ENCODE measurements at regions not wholly inside any gene's neighbourhood (a gene's known extent, or its start where the extent isn't known, plus 50 kb on each side); places are given as distances from the start of the nearest gene placed in this dataset.

DNA sequence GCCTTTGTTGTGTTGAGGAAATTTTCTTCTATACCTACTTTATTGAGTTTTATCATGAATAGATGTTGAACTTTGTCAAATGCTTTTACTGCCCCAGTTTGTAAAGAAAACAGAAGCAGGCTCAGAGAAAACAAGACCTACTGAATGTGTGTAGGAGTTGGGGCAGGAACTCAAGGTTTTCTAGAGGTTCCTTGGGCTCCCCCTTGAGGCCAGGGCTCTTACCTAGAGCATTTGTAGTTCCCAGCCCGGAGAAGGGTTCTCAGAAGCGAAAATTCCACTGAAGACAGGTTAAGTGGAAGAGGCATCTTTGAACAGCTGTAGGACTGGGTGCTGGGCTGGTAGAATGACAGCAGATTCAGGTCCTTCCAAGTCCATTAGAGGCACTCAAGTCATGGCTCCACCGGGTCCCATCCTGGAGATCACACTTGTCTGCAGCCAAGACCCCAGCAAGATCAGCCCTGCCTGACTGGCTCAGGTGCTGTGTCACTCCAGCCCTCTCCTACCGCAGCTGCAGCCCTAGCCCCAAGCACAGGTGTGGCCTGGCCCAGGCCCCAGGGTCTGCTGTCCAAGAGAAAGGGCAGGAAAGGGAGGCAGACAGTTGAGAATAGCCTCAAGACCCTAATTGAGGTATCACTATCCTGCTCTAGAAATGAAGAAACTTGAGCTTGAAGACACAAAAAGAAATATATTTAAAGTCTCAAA is 425.5 kb downstream of the PCDH20 start:
- Histone ChIP-seq H3K4me1 (ENCODE audit: control insufficient read depth, insufficient read depth, low read length) (no peaks in the 10 kb centered on the region), H3K79me2 (ENCODE audit: control insufficient read depth, insufficient read depth, low read length) (no peaks in the 10 kb centered on the region), H3K36me3 (ENCODE audit: control insufficient read depth in 2 of 2, insufficient read depth in 2 of 2, low read length in 1 of 2) (no peaks in the 10 kb centered on the region), H3K27me3 (replicated peaks in 1 of 2; ENCODE audit: control insufficient read depth in 2 of 2, insufficient read depth in 2 of 2, low read length in 1 of 2) (no peaks in the 10 kb centered on the region), H3K27ac (ENCODE audit: control insufficient read depth, insufficient read depth) (no peak overlapping the region), H3K4me3 (no peak overlapping the region), H3K4me2 (ENCODE audit: control insufficient read depth, insufficient read depth) (no peak overlapping the region), H2AFZ (ENCODE audit: control insufficient read depth, low read depth, low read length) (no peak overlapping the region), H3K9me3 (replicated peaks; ENCODE audit: control insufficient read depth, insufficient read depth, low read length) (no peaks in the 10 kb centered on the region), H3K9ac (ENCODE audit: control insufficient read depth, insufficient read depth, low read length) (no peak overlapping the region), H4K20me1 (ENCODE audit: control insufficient read depth, insufficient read depth) (no peaks in the 10 kb centered on the region)
- DNase-seq (ENCODE audit: low read depth, low spot score) (no peak), FAIRE-seq (no peak), ATAC-seq (peak; percentile 74)
- RAD21 ChIA-PET (ENCODE audit: unreplicated experiment) = no interaction called here
- no TSS peak for BruUV-seq (replicated peaks)
- SMC1A ChIA-PET (ENCODE audit: uncharacterized antibody, unreplicated experiment) = interaction anchor here (0.9 to 1.0 kb wide), 2 partner anchors 16 to 225 kb away, joined by 3 read pairs; no protein-coding TSS in a partner anchor
- POLR2A ChIA-PET = interaction anchor here (1.1 kb wide), 1 partner anchor 62 kb away, joined by 3 read pairs; no protein-coding TSS in a partner anchor
- CTCF ChIA-PET = interaction anchor here (1.3 to 1.6 kb wide), 2 partner anchors 21 to 270 kb away, joined by 4 read pairs; no protein-coding TSS in a partner anchor
- intact Hi-C loops (cut with micrococcal nuclease; ENCODE audit: unreplicated experiment) = no loop called here
- in situ Hi-C loops (cut with MboI) = no loop called here
- WGBS (ENCODE audit: insufficient coverage, insufficient replicate concordance, low lambda C conversion rate, missing lambda C conversion rate) = 0% methylated on average over 4 of the region's 4 CpGs
- TF ChIP-seq CTCF (IDR thresholded peaks at IDR 0.05 in 2 of 3, conservative IDR thresholded peaks at IDR 0.05 in 1 of 3; ENCODE audit: control insufficient read depth in 2 of 3, extremely low read depth in 1 of 3, insufficient read depth in 1 of 3, low read depth in 3 of 3, low read length in 3 of 3) = peak in 2 of 3 experiments; percentile 15 to 34; a peak in 2 of 6 replicates
- TF ChIP-seq, protein P1, sequence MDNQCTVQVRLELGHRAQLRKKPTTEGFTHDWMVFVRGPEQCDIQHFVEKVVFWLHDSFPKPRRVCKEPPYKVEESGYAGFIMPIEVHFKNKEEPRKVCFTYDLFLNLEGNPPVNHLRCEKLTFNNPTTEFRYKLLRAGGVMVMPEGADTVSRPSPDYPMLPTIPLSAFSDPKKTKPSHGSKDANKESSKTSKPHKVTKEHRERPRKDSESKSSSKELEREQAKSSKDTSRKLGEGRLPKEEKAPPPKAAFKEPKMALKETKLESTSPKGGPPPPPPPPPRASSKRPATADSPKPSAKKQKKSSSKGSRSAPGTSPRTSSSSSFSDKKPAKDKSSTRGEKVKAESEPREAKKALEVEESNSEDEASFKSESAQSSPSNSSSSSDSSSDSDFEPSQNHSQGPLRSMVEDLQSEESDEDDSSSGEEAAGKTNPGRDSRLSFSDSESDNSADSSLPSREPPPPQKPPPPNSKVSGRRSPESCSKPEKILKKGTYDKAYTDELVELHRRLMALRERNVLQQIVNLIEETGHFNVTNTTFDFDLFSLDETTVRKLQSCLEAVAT (IDR thresholded peaks at IDR 0.05) = no peak

Data from GM12878 (cell line).